ENCODE measurements at regions not wholly inside any gene's neighbourhood (a gene's known extent, or its start where the extent isn't known, plus 50 kb on each side); places are given as distances from the start of the nearest gene placed in this dataset.

DNA sequence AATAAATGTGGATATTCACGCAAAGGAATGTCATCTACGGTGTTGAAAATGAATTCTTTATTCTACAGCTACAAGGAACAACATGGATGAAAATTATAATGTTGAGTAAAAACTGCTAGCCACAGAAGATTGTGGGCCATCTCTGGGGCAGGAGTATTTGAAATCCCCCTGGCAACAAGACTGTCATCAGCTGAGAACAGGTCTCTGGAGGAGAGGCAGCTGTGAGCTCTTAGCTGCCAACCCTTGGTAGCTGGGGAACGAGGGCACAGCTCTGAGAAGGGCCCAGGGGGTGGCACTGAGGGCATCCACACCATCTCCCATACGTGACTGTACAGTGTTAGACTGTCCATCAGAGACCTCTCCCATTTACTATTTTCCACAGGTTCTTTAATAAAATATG, 340.1 kb upstream of the MGMT start:
- DNase-seq (ENCODE audit: low spot score), result no peak
- TF ChIP-seq, protein P1, sequence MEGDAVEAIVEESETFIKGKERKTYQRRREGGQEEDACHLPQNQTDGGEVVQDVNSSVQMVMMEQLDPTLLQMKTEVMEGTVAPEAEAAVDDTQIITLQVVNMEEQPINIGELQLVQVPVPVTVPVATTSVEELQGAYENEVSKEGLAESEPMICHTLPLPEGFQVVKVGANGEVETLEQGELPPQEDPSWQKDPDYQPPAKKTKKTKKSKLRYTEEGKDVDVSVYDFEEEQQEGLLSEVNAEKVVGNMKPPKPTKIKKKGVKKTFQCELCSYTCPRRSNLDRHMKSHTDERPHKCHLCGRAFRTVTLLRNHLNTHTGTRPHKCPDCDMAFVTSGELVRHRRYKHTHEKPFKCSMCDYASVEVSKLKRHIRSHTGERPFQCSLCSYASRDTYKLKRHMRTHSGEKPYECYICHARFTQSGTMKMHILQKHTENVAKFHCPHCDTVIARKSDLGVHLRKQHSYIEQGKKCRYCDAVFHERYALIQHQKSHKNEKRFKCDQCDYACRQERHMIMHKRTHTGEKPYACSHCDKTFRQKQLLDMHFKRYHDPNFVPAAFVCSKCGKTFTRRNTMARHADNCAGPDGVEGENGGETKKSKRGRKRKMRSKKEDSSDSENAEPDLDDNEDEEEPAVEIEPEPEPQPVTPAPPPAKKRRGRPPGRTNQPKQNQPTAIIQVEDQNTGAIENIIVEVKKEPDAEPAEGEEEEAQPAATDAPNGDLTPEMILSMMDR (IDR thresholded peaks at IDR 0.05; ENCODE audit: borderline replicate concordance, control extremely low read depth, extremely low read depth, insufficient read depth, missing control alignments), result no peak
- in situ Hi-C loops (cut with MboI; ENCODE audit: low sequenced_read_pairs, unreplicated experiment), result no loop called here

DNA sequence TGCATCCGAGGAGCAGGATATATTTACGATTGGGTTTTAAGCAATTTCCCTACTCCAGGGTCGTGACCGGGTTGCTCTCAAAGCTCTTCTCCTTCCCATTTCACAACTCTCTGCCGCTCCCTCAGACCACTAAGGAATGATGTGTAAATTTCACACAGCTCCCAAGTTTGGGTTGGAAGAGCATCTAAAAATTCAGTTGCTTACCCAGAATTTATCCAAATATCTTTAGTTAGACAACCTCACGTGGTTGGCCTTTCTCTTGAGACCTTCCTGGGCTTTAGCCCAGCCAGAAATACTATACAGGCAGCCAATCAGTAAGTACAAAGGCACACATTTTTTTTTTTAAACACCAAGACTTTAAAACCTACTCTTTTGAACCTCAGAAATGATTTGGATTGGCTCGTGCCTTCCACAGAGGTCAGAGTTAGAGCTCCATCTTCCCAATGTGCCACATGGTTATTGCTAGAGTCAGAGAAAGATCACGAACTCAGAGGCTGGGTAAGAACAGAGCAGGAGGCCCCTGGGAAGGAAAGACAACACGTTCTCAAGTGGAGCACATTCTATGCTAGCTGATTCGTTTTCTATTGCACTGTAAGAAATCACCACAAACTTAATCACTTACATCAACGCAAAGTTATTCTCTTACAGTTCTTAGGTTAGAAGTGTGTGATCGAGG, 335.4 kb upstream of the MGMT start:
- DNase-seq (ENCODE audit: low spot score), result no peak
- in situ Hi-C loops (cut with MboI; ENCODE audit: low sequenced_read_pairs, unreplicated experiment), result no loop called here
- TF ChIP-seq, protein P1 (IDR thresholded peaks at IDR 0.05; ENCODE audit: borderline replicate concordance, control extremely low read depth, extremely low read depth, insufficient read depth, missing control alignments), result no peak

DNA sequence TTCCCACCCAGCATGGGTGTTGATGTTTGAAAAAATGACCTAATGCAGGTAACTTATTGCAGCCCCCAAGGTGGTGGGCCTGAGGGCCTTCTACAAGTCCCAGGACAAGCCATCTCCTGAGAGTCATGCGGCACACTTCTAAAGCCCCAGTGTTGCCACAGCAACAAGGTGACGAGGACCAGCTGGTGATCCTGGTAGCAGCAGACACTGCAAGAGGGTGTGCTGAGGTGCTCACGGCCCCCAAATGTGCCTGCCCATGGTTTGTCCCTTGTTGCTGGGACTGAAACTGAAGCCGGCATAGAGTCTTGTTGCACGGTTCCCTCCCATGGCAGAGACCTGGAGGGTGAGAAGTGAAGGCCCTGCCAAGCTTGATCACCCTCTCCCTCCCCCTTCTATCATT, 333.2 kb upstream of the MGMT start:
- TF ChIP-seq, protein P1 (IDR thresholded peaks at IDR 0.05; ENCODE audit: borderline replicate concordance, control extremely low read depth, extremely low read depth, insufficient read depth, missing control alignments), result no peak
- in situ Hi-C loops (cut with MboI; ENCODE audit: low sequenced_read_pairs, unreplicated experiment), result no loop called here
- DNase-seq (ENCODE audit: low spot score), result no peak

DNA sequence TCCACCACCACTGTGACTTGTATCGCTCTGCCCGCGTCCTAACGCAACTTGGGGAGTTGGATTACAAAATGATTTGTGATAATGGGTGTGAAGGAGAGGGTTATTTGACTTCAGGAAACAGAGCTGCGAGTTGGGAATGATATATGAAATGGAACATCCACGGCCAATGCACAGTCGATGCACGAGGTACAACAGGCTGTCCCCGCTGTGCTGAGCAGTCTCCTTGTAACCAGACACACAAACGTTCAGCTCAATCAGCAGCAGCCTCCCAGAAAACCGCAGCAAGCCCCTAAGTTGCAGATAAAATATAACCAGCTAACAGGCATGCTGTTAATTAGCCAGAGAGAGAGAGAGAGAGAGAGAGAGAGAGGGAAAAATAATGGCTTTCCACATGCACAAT, 332.7 kb upstream of the MGMT start:
- TF ChIP-seq, protein P1 (IDR thresholded peaks at IDR 0.05; ENCODE audit: borderline replicate concordance, control extremely low read depth, extremely low read depth, insufficient read depth, missing control alignments), result no peak
- no peak for DNase-seq (ENCODE audit: low spot score)
- in situ Hi-C loops (cut with MboI; ENCODE audit: low sequenced_read_pairs, unreplicated experiment), result no loop called here

DNA sequence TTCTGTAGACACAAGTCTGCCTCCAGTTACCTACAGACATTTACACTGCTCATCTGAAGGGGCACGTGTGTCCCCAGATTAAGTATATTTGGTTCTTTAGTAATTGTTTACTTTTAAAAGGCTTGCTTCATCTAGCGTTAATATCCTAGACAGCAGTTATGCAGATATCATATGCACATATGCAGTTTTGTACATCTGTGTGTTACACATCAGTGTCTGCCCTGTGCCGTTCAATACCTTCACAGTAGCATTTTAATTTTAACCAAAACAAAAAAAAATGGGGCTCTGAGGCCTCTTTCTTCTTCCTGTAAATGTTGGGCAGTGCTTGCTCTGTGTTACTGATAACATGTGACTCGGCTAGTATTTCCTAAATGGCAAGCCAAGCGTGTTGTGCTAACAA, 331.4 kb upstream of the MGMT start:
- no peak for DNase-seq (ENCODE audit: low spot score)
- TF ChIP-seq, protein P1 (IDR thresholded peaks at IDR 0.05; ENCODE audit: borderline replicate concordance, control extremely low read depth, extremely low read depth, insufficient read depth, missing control alignments), result no peak
- in situ Hi-C loops (cut with MboI; ENCODE audit: low sequenced_read_pairs, unreplicated experiment), result no loop called here

DNA sequence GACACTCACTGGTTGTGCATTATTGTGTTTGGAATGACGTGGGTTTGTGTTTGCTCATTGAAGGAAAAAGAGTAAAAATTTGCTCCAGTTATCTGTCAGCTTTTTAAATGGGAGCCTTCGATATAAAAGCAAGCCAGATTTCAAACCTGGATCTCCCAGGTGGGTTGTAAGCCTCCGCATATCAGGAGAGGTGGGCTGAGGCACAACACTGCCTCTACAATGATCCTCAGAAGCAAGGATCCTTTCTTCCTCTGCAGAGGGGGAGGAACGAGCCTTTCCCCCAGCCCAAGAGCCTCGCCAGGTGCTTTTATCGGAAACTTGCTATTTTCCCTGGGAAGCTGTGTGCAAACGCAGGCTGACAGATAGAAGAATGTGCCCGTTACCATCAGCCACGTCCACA, 331.0 kb upstream of the MGMT start:
- TF ChIP-seq, protein P1 (IDR thresholded peaks at IDR 0.05; ENCODE audit: borderline replicate concordance, control extremely low read depth, extremely low read depth, insufficient read depth, missing control alignments), result no peak
- DNase-seq (ENCODE audit: low spot score), result no peak
- in situ Hi-C loops (cut with MboI; ENCODE audit: low sequenced_read_pairs, unreplicated experiment), result no loop called here
